Heart left ventricle (tissue), 13 donors: ENCODE measurements at regions not wholly inside any gene's neighbourhood (a gene's known extent, or its start where the extent isn't known, plus 50 kb on each side); places are given as distances from the start of the nearest gene placed in this dataset.

ENCODE experiments used
- POLR2A ChIP-seq, 2 donors: fragments of 450-650 bp; IDR thresholded peaks; one replicate each; pipeline ENCODE4 v1.6.1; 2017; ENCODE audit warnings: antibody characterized with exemption in 2 of 2, mild to moderate bottlenecking in 2 of 2, moderate library complexity in 2 of 2
- TF ChIP-seq, protein P1 (sequence below), 12 donors: fragments of 200-600 bp; sonication (generic) in 4 of 12; IDR thresholded peaks; one replicate each; pipeline versions ENCODE4 v1.5.0 to v1.8.0; 2018 to 2022; ENCODE audit warnings: antibody characterized with exemption in 12 of 12, mild to moderate bottlenecking in 5 of 12
- donor health status: ischemic (EF 13 %, LVEDD 7.1; RV severe dilation, severe dysfunction).
- donor health status: DM: no; HTN: yes; CAD: no.
- donor health status: DM: no; HTN: no; CAD: no.
- donor health status: ischemic (EF 25% LVEDD 6.9; RV normal size, moderate dysfunction).
- donor health status: ischemic (EF 25% LVEDD 5.7; RV mildly dilated, moderate dysfunction).
- donor health status: ischemic (EF 35%, LVEDD 5.7; RV mildly dilated, moderate dysfunction).
- donor health status: nonischemic (EF 11% LVEDD 7.7; RV severe dilation, severe dysfunction).
- donor health status: DM: yes; HTN: yes; CAD: no.
- donor health status: PGD.
- donor health status: ischemic (EF 29% LVEDD 5.4; RV normal size, mild dysfunction).
- donor health status: nonischemic (EF 23%, LVEDD 6.1; RV moderate dilation, normal function).

DNA sequence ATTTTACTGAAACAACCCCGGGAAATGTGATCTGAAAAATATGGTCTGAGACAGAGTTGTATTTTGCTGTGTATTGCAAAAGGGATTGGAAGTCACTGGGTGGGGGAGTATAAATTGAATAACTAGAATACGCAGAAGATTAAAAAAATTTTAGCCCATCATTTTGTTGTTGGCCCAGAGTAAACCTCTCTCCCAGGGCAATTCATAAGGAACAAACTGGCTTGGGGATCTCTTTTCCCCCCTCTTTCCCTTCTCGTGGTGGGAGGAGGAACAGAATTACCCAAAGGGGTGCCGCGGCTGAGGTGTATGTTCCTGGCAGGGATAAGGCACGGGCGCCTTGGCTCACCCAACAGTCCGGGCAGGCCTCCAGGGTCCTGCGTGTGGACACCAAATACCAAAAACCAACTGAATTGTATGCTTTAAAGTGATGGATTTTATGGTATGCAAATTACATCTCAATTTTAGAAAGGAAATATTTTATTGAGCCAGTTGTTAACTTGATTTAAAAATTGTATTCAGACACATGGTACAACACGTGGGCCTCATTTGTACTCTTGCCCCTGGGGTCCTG, 121.2 kb upstream of the SPRED2 start:
- TF ChIP-seq, protein P1, sequence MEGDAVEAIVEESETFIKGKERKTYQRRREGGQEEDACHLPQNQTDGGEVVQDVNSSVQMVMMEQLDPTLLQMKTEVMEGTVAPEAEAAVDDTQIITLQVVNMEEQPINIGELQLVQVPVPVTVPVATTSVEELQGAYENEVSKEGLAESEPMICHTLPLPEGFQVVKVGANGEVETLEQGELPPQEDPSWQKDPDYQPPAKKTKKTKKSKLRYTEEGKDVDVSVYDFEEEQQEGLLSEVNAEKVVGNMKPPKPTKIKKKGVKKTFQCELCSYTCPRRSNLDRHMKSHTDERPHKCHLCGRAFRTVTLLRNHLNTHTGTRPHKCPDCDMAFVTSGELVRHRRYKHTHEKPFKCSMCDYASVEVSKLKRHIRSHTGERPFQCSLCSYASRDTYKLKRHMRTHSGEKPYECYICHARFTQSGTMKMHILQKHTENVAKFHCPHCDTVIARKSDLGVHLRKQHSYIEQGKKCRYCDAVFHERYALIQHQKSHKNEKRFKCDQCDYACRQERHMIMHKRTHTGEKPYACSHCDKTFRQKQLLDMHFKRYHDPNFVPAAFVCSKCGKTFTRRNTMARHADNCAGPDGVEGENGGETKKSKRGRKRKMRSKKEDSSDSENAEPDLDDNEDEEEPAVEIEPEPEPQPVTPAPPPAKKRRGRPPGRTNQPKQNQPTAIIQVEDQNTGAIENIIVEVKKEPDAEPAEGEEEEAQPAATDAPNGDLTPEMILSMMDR (IDR thresholded peaks at IDR 0.05): peak in 1 of 12 donors; percentile 7
- no peak for TF ChIP-seq POLR2A (IDR thresholded peaks at IDR 0.05)
